ENCODE measurements at regions not wholly inside any gene's neighbourhood (a gene's known extent, or its start where the extent isn't known, plus 50 kb on each side); places are given as distances from the start of the nearest gene placed in this dataset.

- ChIA-PET CTCF (no interaction called here), POLR2A (no interaction called here)
- no peak overlapping the region for H3K4me3 ChIP-seq (ENCODE audit: low read depth, low read length)
- TF ChIP-seq CTCF (IDR thresholded peaks at IDR 0.05; ENCODE audit: insufficient read depth, low read length, missing control alignments), result no peak
- DNase-seq (ENCODE audit: low read depth, low spot score), result no peak
These were observed 686.1 kb upstream of the CHD1 start for GRCh38 chr5:99614888-99615287.

- POLR2A ChIA-PET, result no interaction called here
- no peak overlapping the region for H3K4me3 ChIP-seq (ENCODE audit: low read depth, low read length)
- DNase-seq (ENCODE audit: low read depth, low spot score), result no peak
- CTCF ChIA-PET, result no interaction called here
- TF ChIP-seq CTCF (IDR thresholded peaks at IDR 0.05; ENCODE audit: insufficient read depth, low read length, missing control alignments), result no peak
These were observed 678.3 kb upstream of the CHD1 start for GRCh38 chr5:99607124-99607523.

DNA sequence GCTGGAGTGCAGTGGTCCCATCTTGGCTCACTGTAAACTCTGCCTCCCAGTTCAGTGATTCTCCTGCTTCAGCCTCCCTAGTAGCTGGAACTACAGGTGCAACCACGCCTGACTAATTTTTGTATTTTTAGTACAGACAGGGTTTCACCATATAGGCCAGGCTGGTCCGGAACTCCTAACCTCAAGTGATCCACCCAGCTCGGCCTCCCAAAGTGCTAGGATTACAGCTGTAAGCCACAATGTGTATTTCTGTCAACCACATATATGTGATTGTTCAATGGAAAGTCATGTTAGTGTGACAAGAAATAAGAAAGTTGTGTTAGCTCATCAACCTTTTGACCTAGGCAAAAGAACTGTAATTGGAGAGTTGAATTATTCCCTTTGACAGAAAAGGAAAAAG, 677.1 kb upstream of the CHD1 start:
- DNase-seq (ENCODE audit: low read depth, low spot score), result no peak
- TF ChIP-seq CTCF (IDR thresholded peaks at IDR 0.05; ENCODE audit: insufficient read depth, low read length, missing control alignments), result no peak
- H3K4me3 ChIP-seq (ENCODE audit: low read depth, low read length), result no peak overlapping the region
- POLR2A ChIA-PET, result no interaction called here
- CTCF ChIA-PET, result no interaction called here

DNA sequence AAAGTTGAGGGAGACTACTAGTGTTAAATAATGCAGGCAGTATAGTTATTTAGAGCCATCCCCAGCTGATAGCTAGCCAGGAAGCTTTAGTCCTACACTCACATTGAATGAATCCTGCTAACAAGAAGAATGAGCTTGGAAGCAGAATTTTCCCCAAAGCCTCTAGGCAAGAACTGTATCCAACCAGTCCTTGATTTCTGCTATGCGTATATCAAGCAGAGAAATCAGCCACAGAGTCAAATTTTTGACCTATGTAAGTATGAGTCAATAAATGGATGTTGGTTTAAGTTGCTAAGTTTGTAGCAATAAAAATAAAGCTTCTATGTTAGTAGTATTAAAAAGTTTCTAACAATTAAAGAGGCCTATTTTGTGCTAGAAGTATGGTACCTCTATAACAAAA, 672.1 kb upstream of the CHD1 start:
- DNase-seq (ENCODE audit: low read depth, low spot score), result no peak
- no peak for TF ChIP-seq CTCF (IDR thresholded peaks at IDR 0.05; ENCODE audit: insufficient read depth, low read length, missing control alignments)
- ChIA-PET CTCF (no interaction called here), POLR2A (no interaction called here)
- H3K4me3 ChIP-seq (ENCODE audit: low read depth, low read length), result no peak overlapping the region

DNA sequence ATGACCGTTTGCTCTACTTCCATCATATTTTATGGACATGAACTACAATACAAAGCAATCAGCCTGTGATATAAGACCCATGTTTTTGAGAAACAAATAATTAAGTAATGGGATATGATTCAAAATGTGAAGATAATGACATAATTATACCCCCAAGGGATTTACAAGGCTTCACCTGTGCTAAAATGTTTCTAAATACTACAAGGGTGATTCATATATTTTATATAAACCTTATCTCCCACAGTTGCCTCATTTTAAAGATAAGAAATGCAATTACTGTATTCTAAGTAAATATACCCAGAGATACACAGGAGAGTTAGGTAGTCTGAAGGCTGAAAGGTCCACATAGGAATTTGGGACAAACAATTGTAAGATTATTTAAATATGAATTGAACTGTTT, 662.0 kb upstream of the CHD1 start:
- ChIA-PET CTCF (no interaction called here), POLR2A (no interaction called here)
- H3K4me3 ChIP-seq (ENCODE audit: low read depth, low read length), result no peak overlapping the region
- TF ChIP-seq CTCF (IDR thresholded peaks at IDR 0.05; ENCODE audit: insufficient read depth, low read length, missing control alignments), result no peak
- no peak for DNase-seq (ENCODE audit: low read depth, low spot score)

- POLR2A ChIA-PET, result no interaction called here
- TF ChIP-seq CTCF (IDR thresholded peaks at IDR 0.05; ENCODE audit: insufficient read depth, low read length, missing control alignments), result no peak
- CTCF ChIA-PET, result no interaction called here
- no peak for DNase-seq (ENCODE audit: low read depth, low spot score)
- no peak overlapping the region for H3K4me3 ChIP-seq (ENCODE audit: low read depth, low read length)
These were observed 660.6 kb upstream of the CHD1 start for GRCh38 chr5:99589424-99589823.

Data from AG04449 (cell line).